Endothelial cell of umbilical vein (primary cell): ENCODE measurements at regions not wholly inside any gene's neighbourhood (a gene's known extent, or its start where the extent isn't known, plus 50 kb on each side); places are given as distances from the start of the nearest gene placed in this dataset.

Experiments
- BruUV-seq: library from RNA; stranded (reverse); fragments of 400-500 nt; replicated peaks from 2 replicates; lab custom pipeline; 2021; lab: Mats Ljungman, UMichigan
- CTCF ChIA-PET: fragments of 300-600, 350-600 bp; sonication (Branson Sonifier 250); formaldehyde crosslinking; loops from one replicate; lab custom pipeline; 2021; ENCODE audit warnings: antibody characterized with exemption, inconsistent platforms; lab: Charles Lee
- POLR2A ChIA-PET: fragments of 300-600, 350-600 bp; sonication (Branson Sonifier 250); formaldehyde crosslinking; loops from one replicate; lab custom pipeline; 2021; ENCODE audit warnings: antibody characterized with exemption, inconsistent platforms; lab: Charles Lee
- DNase-seq: peaks from one replicate; pipeline ENCODE4 v3.0.0-alpha.2; 2011; ENCODE audit warnings: low read depth, low spot score
- FAIRE-seq: peaks from 2 replicates; lab custom pipeline; 2011; peaks lifted over from hg19 to GRCh38; lab: Jason Lieb, UNC
- H2AFZ ChIP-seq: 2 replicates; pipeline ENCODE4 v1.6.0; 2012; ENCODE audit warnings: low read depth, low read length, control low read depth, inconsistent platforms
- H3K27ac ChIP-seq: 2 replicates; pipeline ENCODE4 v1.5.1; 2011; ENCODE audit warnings: low read depth, mild to moderate bottlenecking, control low read depth, low read length, moderate library complexity; ENCODE audit not compliant: insufficient read depth
- H3K27me3 ChIP-seq, 2 experiments: 2 replicates each; pipeline versions ENCODE4 v1.6.0 to v1.6.1; 2011; ENCODE audit warnings: low read length in 2 of 2, mixed read lengths in 1 of 2; ENCODE audit not compliant: control insufficient read depth in 2 of 2, insufficient read depth in 2 of 2
- H3K36me3 ChIP-seq, 2 experiments: 2 replicates in 1 of 2; 3 replicates in 1 of 2; pipeline ENCODE4 v1.5.1; 2011; ENCODE audit warnings: low read length in 2 of 2, mild to moderate bottlenecking in 1 of 2, moderate library complexity in 1 of 2; ENCODE audit not compliant: control insufficient read depth in 2 of 2, insufficient read depth in 2 of 2; ENCODE audit errors: extremely low read depth in 1 of 2
- H3K4me1 ChIP-seq: 3 replicates; pipeline ENCODE4 v1.5.1; 2011; ENCODE audit warnings: mild to moderate bottlenecking, low read length; ENCODE audit not compliant: control insufficient read depth, insufficient read depth; ENCODE audit errors: extremely low read depth
- H3K4me2 ChIP-seq: 2 replicates; pipeline ENCODE4 v1.6.1; 2011; ENCODE audit warnings: low read length, control low read depth, mixed read lengths; ENCODE audit not compliant: insufficient read depth
- H3K4me3 ChIP-seq, 3 experiments: fragments of 200-600 bp in 1 of 3; sonication (generic), shearing (Covaris generic) in 1 of 3; replicated peaks in 1 of 3; 2 replicates each; pipeline ENCODE4 v1.5.1; 2011 to 2016; ENCODE audit warnings: control low read depth in 3 of 3, low read length in 3 of 3, mild to moderate bottlenecking in 2 of 3, inconsistent platforms in 1 of 3, low read depth in 1 of 3, moderate library complexity in 1 of 3; ENCODE audit not compliant: insufficient read depth in 1 of 3
- H3K79me2 ChIP-seq: 2 replicates; pipeline ENCODE4 v1.6.0; 2012; ENCODE audit warnings: low read length, inconsistent platforms; ENCODE audit not compliant: control insufficient read depth, insufficient read depth
- H3K9ac ChIP-seq: replicated peaks from 2 replicates; pipeline ENCODE3; 2011; ENCODE audit warnings: low read length, control low read depth; ENCODE audit not compliant: insufficient read depth; ENCODE audit errors: extremely low read depth
- H3K9me1 ChIP-seq: replicated peaks from 3 replicates; pipeline ENCODE4 v1.6.0; 2011; ENCODE audit warnings: mild to moderate bottlenecking, low read length; ENCODE audit not compliant: control insufficient read depth, insufficient read depth; ENCODE audit errors: extremely low read depth
- H3K9me3 ChIP-seq: replicated peaks from 2 replicates; pipeline ENCODE4 v1.5.1; 2012; ENCODE audit warnings: low read length, inconsistent platforms; ENCODE audit not compliant: control insufficient read depth, insufficient read depth
- H4K20me1 ChIP-seq: replicated peaks from 2 replicates; pipeline ENCODE3; 2011; ENCODE audit warnings: mild to moderate bottlenecking, low read length; ENCODE audit not compliant: control insufficient read depth, insufficient read depth; ENCODE audit errors: extremely low read depth
- CTCF ChIP-seq, 2 donors: IDR thresholded peaks; 1 replicate in 1 of 2; 2 replicates in 1 of 2; pipeline ENCODE4 v1.5.1; 2011; ENCODE audit warnings: low read length in 2 of 2, mild to moderate bottlenecking in 2 of 2, moderate library complexity in 2 of 2, control low read depth in 1 of 2, inconsistent platforms in 1 of 2, low read depth in 1 of 2; ENCODE audit not compliant: insufficient read depth in 1 of 2; ENCODE audit errors: extremely low read depth in 1 of 2
- EZH2 ChIP-seq: IDR thresholded peaks from 2 replicates; pipeline ENCODE4 v1.6.1; 2012; ENCODE audit warnings: borderline replicate concordance, low read depth, mild to moderate bottlenecking, moderate library complexity, low read length, inconsistent platforms; ENCODE audit not compliant: severe bottlenecking
- FOS ChIP-seq: IDR thresholded peaks from 2 replicates; pipeline ENCODE4 v1.6.1; 2011; ENCODE audit warnings: mild to moderate bottlenecking, low read length, moderate library complexity, borderline replicate concordance; ENCODE audit not compliant: insufficient read depth
- GATA2 ChIP-seq: IDR thresholded peaks from 2 replicates; pipeline ENCODE4 v1.7.0; 2011; ENCODE audit warnings: low read depth, mild to moderate bottlenecking, moderate library complexity, mixed read lengths, low read length; ENCODE audit not compliant: insufficient read length, insufficient read depth
- JUN ChIP-seq: IDR thresholded peaks from 2 replicates; pipeline ENCODE4 v1.6.1; 2011; ENCODE audit warnings: borderline replicate concordance, low read depth; ENCODE audit not compliant: insufficient read length, insufficient read depth
- MAX ChIP-seq: IDR thresholded peaks from 2 replicates; pipeline ENCODE4 v1.6.1; 2011; ENCODE audit not compliant: insufficient read depth, insufficient read length
- MYC ChIP-seq: IDR thresholded peaks from one replicate; pipeline ENCODE4 v1.6.1; 2011; ENCODE audit warnings: mild to moderate bottlenecking, low read depth, low read length
- POLR2A ChIP-seq: IDR thresholded peaks from 2 replicates; pipeline ENCODE4 v1.6.1; 2012; ENCODE audit warnings: low read depth, mild to moderate bottlenecking, control low read depth, low read length
- POLR2AphosphoS5 ChIP-seq: IDR thresholded peaks from 2 replicates; pipeline ENCODE4 v1.6.1; 2012; ENCODE audit warnings: low read depth, mild to moderate bottlenecking, control low read depth, low read length, moderate library complexity; ENCODE audit not compliant: insufficient read depth
- dilution Hi-C: fragments of 300-500 bp; cut with MboI; formaldehyde crosslinking; loops from one replicate; pipeline ENCODE4 v1.15.0; 2019; ENCODE audit warnings: low sequenced_read_pairs; ENCODE audit not compliant: extremely low pct_ligation_motif_present
- intact Hi-C: fragments of 100-400 bp; cut with micrococcal nuclease; formaldehyde crosslinking; loops from one replicate; pipeline ENCODE4 v1.10.0; 2022

GRCh38 chr1:239812580-239812979 is 279.1 kb upstream of the FMN2 start:
- dilution Hi-C loops, result no loop called here

More at GRCh38 chr1:239812580-239812979, 279.1 kb upstream of the FMN2 start:
- CTCF ChIA-PET, result no interaction called here
- H3K36me3 ChIP-seq, result no peaks in the 10 kb centered on the region
- POLR2A ChIA-PET, result no interaction called here
- H3K4me2 ChIP-seq, result no peak overlapping the region
- H2AFZ ChIP-seq, result no peak overlapping the region
- H3K4me1 ChIP-seq, result no peaks in the 10 kb centered on the region
- no peaks in the 10 kb centered on the region for H3K9me1 ChIP-seq
- no peak overlapping the region for H3K9ac ChIP-seq
- no TSS peak for BruUV-seq
- no peaks in the 10 kb centered on the region for H3K79me2 ChIP-seq
- H3K27ac ChIP-seq, result no peak overlapping the region
- H3K4me3 ChIP-seq, result no peak overlapping the region
- intact Hi-C loops, result no loop called here
- FAIRE-seq (no peak), DNase-seq (no peak)
- H3K27me3 ChIP-seq, result no peaks in the 10 kb centered on the region
- no peaks in the 10 kb centered on the region for H4K20me1 ChIP-seq
- TF ChIP-seq EZH2 (no peak), GATA2 (no peak), FOS (no peak), POLR2A (no peak), POLR2AphosphoS5 (no peak), MYC (no peak), CTCF (IDR thresholded peaks at IDR 0.05; ENCODE audit: extremely low read depth in 1 of 2, insufficient read depth in 1 of 2, low read depth in 1 of 2, low read length in 2 of 2) (no peak), MAX (no peak), JUN (no peak)
- peaks cover 2% of the 10 kb centered on the region for H3K9me3 ChIP-seq
